ENCODE measurements at regions not wholly inside any gene's neighbourhood (a gene's known extent, or its start where the extent isn't known, plus 50 kb on each side); places are given as distances from the start of the nearest gene placed in this dataset.
"Not testable (repeated sequence)": the region's sequence is repeated elsewhere in the genome, so short reads cannot be mapped to it uniquely, and the experiment has no call there.

GRCh38 chr7:110548372-110548771 is 542.6 kb upstream of the LRRN3 start:
- Histone ChIP-seq H3K27ac (ENCODE audit: low read depth in 2 of 2, low read length in 2 of 2) (no peak overlapping the region), H3K36me3 (ENCODE audit: control insufficient read depth in 2 of 3, insufficient read depth in 3 of 3, low read length in 3 of 3) (no peaks in the 10 kb centered on the region), H3K27me3 (ENCODE audit: control insufficient read depth, insufficient read depth, low read length) (no peaks in the 10 kb centered on the region), H3K4me3 (ENCODE audit: low read length in 3 of 3) (no peak overlapping the region), H3K9me3 (ENCODE audit: control insufficient read depth in 2 of 3, insufficient read depth in 1 of 3, low read length in 3 of 3) (peaks cover 0 to 2% (median 0%) of the 10 kb centered on the region in 3 donors), H3K4me1 (ENCODE audit: control insufficient read depth in 2 of 3, insufficient read depth in 2 of 3, low read depth in 1 of 3, low read length in 3 of 3) (no peaks in the 10 kb centered on the region), H3K9ac (ENCODE audit: low read length in 3 of 3) (no peak overlapping the region)
- FAIRE-seq (no peak), DNase-seq (no peak)
- no peak for TF ChIP-seq CTCF (IDR thresholded peaks at IDR 0.05; ENCODE audit: borderline replicate concordance, extremely low read depth, insufficient read depth)
- intact Hi-C loops (cut with DNase I), result no loop called here

- no peak for FAIRE-seq
Measured at GRCh38 chr7:110557136-110557535, 533.8 kb upstream of the LRRN3 start.

GRCh38 chr7:110563286-110563685 is 527.6 kb upstream of the LRRN3 start:
- H3K36me3 ChIP-seq (ENCODE audit: control insufficient read depth in 2 of 3, insufficient read depth in 3 of 3, low read length in 3 of 3); H3K9me3 ChIP-seq (ENCODE audit: control insufficient read depth in 2 of 3, insufficient read depth in 1 of 3, low read length in 3 of 3); H3K27me3 ChIP-seq (ENCODE audit: control insufficient read depth, insufficient read depth, low read length); FAIRE-seq; H3K9ac ChIP-seq (ENCODE audit: low read length in 3 of 3); H3K4me1 ChIP-seq (ENCODE audit: control insufficient read depth in 2 of 3, insufficient read depth in 2 of 3, low read depth in 1 of 3, low read length in 3 of 3); intact Hi-C loops (cut with DNase I); H3K27ac ChIP-seq (ENCODE audit: low read depth in 2 of 2, low read length in 2 of 2); DNase-seq; H3K4me3 ChIP-seq (ENCODE audit: low read length in 3 of 3): not testable (repeated sequence)

More at GRCh38 chr7:110557136-110557535, 533.8 kb upstream of the LRRN3 start:
- TF ChIP-seq CTCF (IDR thresholded peaks at IDR 0.05; ENCODE audit: borderline replicate concordance, extremely low read depth, insufficient read depth), result no peak
- Histone ChIP-seq H3K9me3 (ENCODE audit: control insufficient read depth in 2 of 3, insufficient read depth in 1 of 3, low read length in 3 of 3) (peaks cover 0 to 6% (median 0%) of the 10 kb centered on the region in 3 donors), H3K36me3 (ENCODE audit: control insufficient read depth in 2 of 3, insufficient read depth in 3 of 3, low read length in 3 of 3) (no peaks in the 10 kb centered on the region), H3K9ac (ENCODE audit: low read length in 3 of 3) (no peak overlapping the region), H3K27ac (ENCODE audit: low read depth in 2 of 2, low read length in 2 of 2) (no peak overlapping the region), H3K4me3 (ENCODE audit: low read length in 3 of 3) (no peak overlapping the region), H3K27me3 (ENCODE audit: control insufficient read depth, insufficient read depth, low read length) (no peaks in the 10 kb centered on the region), H3K4me1 (ENCODE audit: control insufficient read depth in 2 of 3, insufficient read depth in 2 of 3, low read depth in 1 of 3, low read length in 3 of 3) (no peaks in the 10 kb centered on the region)
- DNase-seq, result no peak
- intact Hi-C loops (cut with DNase I), result no loop called here

- Histone ChIP-seq H3K4me3 (ENCODE audit: low read length in 3 of 3) (no peak overlapping the region), H3K9ac (ENCODE audit: low read length in 3 of 3) (no peak overlapping the region), H3K27ac (ENCODE audit: low read depth in 2 of 2, low read length in 2 of 2) (no peak overlapping the region), H3K4me1 (ENCODE audit: control insufficient read depth in 2 of 3, insufficient read depth in 2 of 3, low read depth in 1 of 3, low read length in 3 of 3) (no peaks in the 10 kb centered on the region), H3K36me3 (ENCODE audit: control insufficient read depth in 2 of 3, insufficient read depth in 3 of 3, low read length in 3 of 3) (no peaks in the 10 kb centered on the region), H3K9me3 (ENCODE audit: control insufficient read depth in 2 of 3, insufficient read depth in 1 of 3, low read length in 3 of 3) (no peaks in the 10 kb centered on the region), H3K27me3 (ENCODE audit: control insufficient read depth, insufficient read depth, low read length) (no peaks in the 10 kb centered on the region)
- DNase-seq, result no peak
- intact Hi-C loops (cut with DNase I), result no loop called here
- no peak for FAIRE-seq
- TF ChIP-seq CTCF (IDR thresholded peaks at IDR 0.05; ENCODE audit: borderline replicate concordance, extremely low read depth, insufficient read depth), result no peak
Measured at GRCh38 chr7:110564246-110564645, 526.7 kb upstream of the LRRN3 start.
